ENCODE measurements at regions not wholly inside any gene's neighbourhood (a gene's known extent, or its start where the extent isn't known, plus 50 kb on each side); places are given as distances from the start of the nearest gene placed in this dataset.

DNA sequence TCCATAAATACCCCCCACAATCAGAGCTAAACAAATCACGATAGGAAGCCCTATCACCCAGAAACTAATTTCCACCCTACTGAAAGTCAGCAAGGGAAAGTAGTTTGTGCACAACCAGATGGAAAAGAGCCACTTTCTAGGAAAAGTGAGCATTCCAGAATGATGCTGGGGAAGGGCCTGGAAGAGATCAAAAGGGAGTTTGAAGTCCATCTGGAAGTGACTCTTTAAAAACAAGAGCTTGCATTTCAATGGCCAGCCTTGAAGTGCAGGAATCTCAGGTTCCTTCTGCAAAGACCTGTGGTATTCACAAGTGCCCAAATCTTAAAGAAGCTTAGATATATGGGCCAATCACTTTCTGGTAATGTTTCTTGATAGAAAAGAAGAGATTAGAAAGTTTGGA is 97.0 kb upstream of the LDB2 start:
- Histone ChIP-seq H3K27me3 (no peaks in the 10 kb centered on the region), H3K4me3 (no peak overlapping the region), H3K9me3 (no peaks in the 10 kb centered on the region), H3K27ac (no peak overlapping the region), H3K4me1 (peaks cover 0 to 4% (median 0%) of the 10 kb centered on the region in 4 donors), H3K36me3 (no peaks in the 10 kb centered on the region)
- 59 to 74% methylated on average over 1 of the region's 1 CpG for WGBS, 2 donors
- intact Hi-C loops (cut with DNase I): no loop called here
- DNase-seq: no peak
- TF ChIP-seq POLR2AphosphoS5 (IDR thresholded peaks at IDR 0.05) (no peak), EP300 (IDR thresholded peaks at IDR 0.05) (no peak), POLR2A (IDR thresholded peaks at IDR 0.05) (no peak), CTCF (IDR thresholded peaks at IDR 0.05) (no peak)

GRCh38 chr4:16993956-16994840 is 95.8 kb upstream of the LDB2 start:
- DNase-seq: no peak
- no peak for TF ChIP-seq EP300 (IDR thresholded peaks at IDR 0.05)
- no peak for TF ChIP-seq POLR2AphosphoS5 (IDR thresholded peaks at IDR 0.05)
- no peak for TF ChIP-seq POLR2A (IDR thresholded peaks at IDR 0.05)
- 57 to 69% methylated on average over 5 of the region's 5 CpGs for WGBS, 2 donors
- no peaks in the 10 kb centered on the region for H3K36me3 ChIP-seq
- intact Hi-C loops (cut with DNase I): no loop called here
- H3K4me3 ChIP-seq: no peak overlapping the region
- H3K9me3 ChIP-seq: no peaks in the 10 kb centered on the region
- H3K27me3 ChIP-seq: no peaks in the 10 kb centered on the region
- peaks cover 0 to 4% (median 0%) of the 10 kb centered on the region in 4 donors for H3K4me1 ChIP-seq
- no peak overlapping the region for H3K27ac ChIP-seq

DNA sequence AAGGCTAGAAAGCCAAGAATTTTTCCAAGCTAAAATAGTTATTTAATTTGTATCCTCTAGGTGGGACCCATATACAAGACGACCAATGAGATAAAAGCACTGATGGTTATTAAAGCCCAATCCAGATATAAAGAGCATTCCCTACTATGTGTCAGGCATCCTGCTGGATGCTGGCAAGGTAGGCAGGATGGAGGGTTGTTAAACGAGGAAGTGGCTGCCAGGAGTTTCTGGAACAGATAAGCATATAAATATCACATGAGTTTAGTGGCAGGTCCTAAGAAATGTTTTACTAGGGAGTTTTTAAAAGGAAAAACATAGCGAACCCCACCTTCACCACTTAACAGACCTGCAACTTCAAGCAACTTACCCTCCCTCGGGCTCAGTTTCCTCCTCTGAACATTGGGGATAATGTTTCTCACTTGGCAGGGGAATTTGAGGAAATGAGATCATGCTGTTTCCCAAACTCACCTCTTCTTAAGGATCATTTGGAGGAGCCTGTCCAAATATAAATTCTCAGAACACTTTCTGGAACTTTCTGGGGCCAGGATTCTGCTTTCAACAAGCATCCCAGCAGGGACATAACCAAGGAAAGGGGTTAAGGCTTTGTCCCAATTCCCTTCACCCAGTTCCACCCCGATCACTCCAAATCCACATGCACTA is 94.3 kb upstream of the LDB2 start:
- DNase-seq: no peak
- H3K36me3 ChIP-seq: no peaks in the 10 kb centered on the region
- WGBS, 2 donors: 46 to 62% methylated on average over 5 of the region's 5 CpGs
- peaks cover 0 to 4% (median 0%) of the 10 kb centered on the region in 4 donors for H3K4me1 ChIP-seq
- no peak overlapping the region for H3K4me3 ChIP-seq
- no peaks in the 10 kb centered on the region for H3K9me3 ChIP-seq
- no peaks in the 10 kb centered on the region for H3K27me3 ChIP-seq
- intact Hi-C loops (cut with DNase I): no loop called here
- TF ChIP-seq POLR2AphosphoS5 (IDR thresholded peaks at IDR 0.05) (no peak), CTCF (IDR thresholded peaks at IDR 0.05) (no peak), EP300 (IDR thresholded peaks at IDR 0.05) (no peak), POLR2A (IDR thresholded peaks at IDR 0.05) (no peak)
- no peak overlapping the region for H3K27ac ChIP-seq

GRCh38 chr4:16991450-16991849 is 93.0 kb upstream of the LDB2 start:
- no peak for DNase-seq
- Histone ChIP-seq H3K4me3 (no peak overlapping the region), H3K27me3 (no peaks in the 10 kb centered on the region), H3K27ac (no peak overlapping the region), H3K36me3 (no peaks in the 10 kb centered on the region), H3K9me3 (no peaks in the 10 kb centered on the region), H3K4me1 (peaks cover 0 to 4% (median 0%) of the 10 kb centered on the region in 4 donors)
- intact Hi-C loops (cut with DNase I): no loop called here
- 40 to 68% methylated on average over 5 of the region's 5 CpGs for WGBS, 2 donors
- TF ChIP-seq EP300 (IDR thresholded peaks at IDR 0.05) (no peak), CTCF (IDR thresholded peaks at IDR 0.05) (no peak), POLR2A (IDR thresholded peaks at IDR 0.05) (no peak)

GRCh38 chr4:16989371-16989770 is 90.9 kb upstream of the LDB2 start:
- no peaks in the 10 kb centered on the region for H3K27me3 ChIP-seq
- DNase-seq: no peak
- peaks cover 0 to 4% (median 0%) of the 10 kb centered on the region in 4 donors for H3K4me1 ChIP-seq
- intact Hi-C loops (cut with DNase I): no loop called here
- 40 to 67% methylated on average over 1 of the region's 1 CpG for WGBS, 2 donors
- TF ChIP-seq POLR2AphosphoS5 (IDR thresholded peaks at IDR 0.05): no peak
- no peaks in the 10 kb centered on the region for H3K9me3 ChIP-seq
- no peak overlapping the region for H3K27ac ChIP-seq
- no peak overlapping the region for H3K4me3 ChIP-seq
- no peaks in the 10 kb centered on the region for H3K36me3 ChIP-seq

Measured in sigmoid colon (tissue), 6 donors.